ENCODE measurements at regions not wholly inside any gene's neighbourhood (a gene's known extent, or its start where the extent isn't known, plus 50 kb on each side); places are given as distances from the start of the nearest gene placed in this dataset.
"Not testable (repeated sequence)": the region's sequence is repeated elsewhere in the genome, so short reads cannot be mapped to it uniquely, and the experiment has no call there.

DNA sequence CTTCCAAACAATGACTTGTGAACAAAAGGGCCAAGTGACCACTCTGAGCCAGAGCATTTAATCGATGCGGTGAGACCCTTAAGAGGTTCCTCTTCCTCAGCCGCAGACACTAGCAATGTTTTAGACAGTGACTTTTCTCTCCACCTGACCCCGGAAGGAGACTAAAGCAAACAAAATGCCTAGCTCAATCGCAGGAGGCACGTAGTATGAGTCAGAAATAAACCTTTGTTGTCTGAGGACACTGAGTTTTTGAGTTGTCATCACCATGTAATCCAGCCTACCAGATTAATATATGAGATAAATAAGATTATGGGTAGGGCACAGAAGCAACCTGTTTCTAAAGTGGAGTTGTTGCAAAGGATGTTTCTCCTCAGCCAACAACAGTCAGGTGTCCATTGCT is 326.2 kb upstream of the DUSP10 start:
- no peak for DNase-seq (ENCODE audit: low read depth in 3 of 3)

DNA sequence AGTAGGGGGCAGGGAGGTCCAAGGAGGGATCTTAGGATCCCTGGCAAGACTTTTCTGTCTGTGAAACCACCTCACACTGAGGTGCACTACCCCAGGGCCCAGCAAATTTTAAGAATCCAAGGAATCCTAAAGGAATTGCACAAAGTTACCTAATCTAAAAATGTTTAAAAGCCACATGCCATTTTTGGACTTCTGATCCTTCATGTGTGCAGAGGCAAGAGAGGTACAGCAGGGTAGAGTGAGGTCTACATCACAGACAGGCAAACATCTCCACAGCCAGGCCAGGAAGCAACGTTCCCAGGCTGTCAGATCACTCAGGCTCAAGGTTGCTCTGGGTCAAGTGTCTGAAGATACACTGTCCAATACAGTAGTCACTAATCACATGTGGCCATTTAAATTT is 324.6 kb upstream of the DUSP10 start:
- no peak for DNase-seq (ENCODE audit: low read depth in 3 of 3)

DNA sequence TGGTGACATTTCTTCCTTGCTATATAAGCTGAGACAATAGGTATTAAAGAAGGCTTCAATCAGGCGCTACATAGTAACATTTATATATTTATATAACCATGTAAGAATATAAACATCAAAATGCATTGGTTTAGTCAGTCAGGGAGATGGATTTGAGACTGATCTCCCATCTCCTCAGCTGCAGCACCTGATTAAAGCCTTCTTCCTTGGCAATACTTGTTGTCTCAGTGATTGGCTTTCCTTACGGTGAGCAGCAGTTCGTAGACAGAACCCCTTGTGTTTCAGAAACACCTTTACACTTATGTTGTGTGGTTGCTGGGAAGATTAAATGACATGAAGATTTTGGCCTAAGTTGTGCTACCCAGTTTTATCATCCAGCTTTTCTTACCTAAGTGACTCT is 323.3 kb upstream of the DUSP10 start:
- no peak for DNase-seq (ENCODE audit: low read depth in 3 of 3)

- DNase-seq (ENCODE audit: low read depth in 3 of 3), result no peak
These were observed 322.7 kb upstream of the DUSP10 start for GRCh38 chr1:222064388-222065211.

DNA sequence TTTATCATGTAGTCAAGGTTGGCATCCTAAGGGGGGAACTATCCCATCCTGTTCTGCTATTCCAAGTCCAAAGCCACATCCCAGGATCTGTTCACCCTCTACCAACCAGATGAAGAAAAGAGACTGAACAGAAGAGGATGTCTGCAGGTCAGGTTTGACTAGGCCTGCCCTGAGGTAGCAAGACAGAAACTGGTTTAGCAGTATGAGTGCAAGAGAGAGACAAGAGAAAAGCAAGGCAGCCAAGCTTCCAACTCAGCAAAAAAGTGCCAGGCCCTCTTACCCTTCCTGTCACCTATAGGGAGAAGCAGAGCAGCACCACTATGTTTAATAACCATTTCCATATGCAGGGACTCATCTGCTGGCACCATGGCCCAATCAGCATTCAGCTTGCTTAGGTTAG is 320.8 kb upstream of the DUSP10 start:
- no peak for DNase-seq (ENCODE audit: low read depth in 3 of 3)

DNA sequence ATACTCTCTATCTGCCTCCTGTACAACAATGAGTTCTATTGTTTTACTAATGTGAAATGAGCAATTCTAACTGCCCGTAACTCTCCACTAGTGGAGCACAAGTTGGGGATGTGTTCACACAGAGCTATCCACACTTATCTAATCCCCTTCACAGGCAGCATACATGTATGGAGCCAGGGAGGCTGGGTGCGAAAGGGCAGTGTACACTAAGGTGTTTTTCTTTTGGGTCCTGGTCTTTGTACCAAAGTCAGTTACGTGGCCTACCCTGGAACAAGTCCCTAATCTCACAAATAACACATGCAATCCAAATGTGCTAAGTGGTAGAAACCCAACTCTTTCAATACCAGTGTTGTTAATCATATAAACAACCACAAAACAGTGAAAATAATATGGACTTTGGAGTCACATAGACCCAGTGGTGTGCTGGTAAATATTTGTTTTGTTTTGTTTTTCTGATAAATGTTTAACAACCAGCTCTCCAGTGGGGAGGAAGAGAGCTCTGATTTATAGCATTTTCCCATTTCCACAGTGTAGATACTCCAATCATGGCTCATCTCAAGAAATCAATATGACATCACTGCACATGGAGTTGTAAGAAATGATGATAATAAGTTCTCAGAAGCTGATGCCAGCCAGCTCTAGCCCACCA is 319.9 kb upstream of the DUSP10 start:
- no peak for DNase-seq (ENCODE audit: low read depth in 3 of 3)

DNA sequence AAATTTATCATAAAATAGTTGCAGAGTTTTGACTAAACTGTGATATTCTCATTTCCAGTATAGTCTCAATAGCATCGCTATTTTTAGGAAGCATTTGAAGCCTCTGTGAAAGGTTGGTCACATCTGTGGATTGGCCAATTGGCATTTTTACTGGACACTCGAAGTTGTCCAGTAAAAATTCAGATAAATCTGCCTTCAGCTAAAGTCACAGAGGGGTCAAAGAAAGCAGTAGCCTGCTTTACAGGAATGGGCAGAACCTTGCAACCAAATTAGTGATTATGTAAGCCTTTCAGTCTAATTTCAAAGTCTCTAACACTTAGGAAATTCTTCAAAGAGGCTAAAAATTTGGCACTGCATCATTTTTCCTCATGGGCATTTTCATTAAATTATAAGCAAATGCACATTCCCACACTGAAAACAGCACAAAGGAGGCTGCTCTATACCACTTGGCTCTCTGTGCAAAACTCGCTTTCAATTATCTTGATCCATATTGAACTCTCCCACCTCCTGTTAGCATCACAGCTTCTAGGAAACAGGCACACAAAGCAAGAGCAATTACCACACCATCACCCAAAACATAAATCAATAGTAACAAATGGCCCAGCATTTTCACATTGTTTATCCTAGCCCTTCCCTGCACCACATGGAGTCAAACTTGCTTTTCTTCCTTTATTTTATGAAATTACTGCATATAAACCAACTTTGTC is 318.5 kb upstream of the DUSP10 start:
- DNase-seq (ENCODE audit: low read depth in 3 of 3), result no peak

DNA sequence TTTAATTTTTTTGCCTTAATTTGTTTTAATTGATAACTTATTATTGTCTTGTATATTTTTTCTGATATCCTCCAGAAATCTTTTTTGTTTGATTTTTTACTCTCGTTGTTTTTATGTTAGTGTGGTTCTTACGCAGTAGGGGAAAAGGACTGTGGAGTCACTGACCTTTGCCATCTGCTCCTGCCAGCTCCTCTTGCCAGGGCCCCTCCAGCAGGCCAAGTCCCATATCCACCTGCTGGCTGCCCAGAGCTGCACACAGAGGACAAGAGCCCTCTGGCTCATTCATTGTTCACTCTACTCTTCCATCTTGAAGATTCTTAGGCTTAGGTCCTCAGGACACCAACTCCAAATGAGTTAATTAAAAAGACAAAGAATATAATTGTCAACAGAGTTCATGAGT is 316.4 kb upstream of the DUSP10 start:
- no peak for DNase-seq (ENCODE audit: low read depth in 3 of 3)

GRCh38 chr1:222057162-222057561 is 315.3 kb upstream of the DUSP10 start:
- DNase-seq (ENCODE audit: low read depth in 3 of 3), result no peak

DNA sequence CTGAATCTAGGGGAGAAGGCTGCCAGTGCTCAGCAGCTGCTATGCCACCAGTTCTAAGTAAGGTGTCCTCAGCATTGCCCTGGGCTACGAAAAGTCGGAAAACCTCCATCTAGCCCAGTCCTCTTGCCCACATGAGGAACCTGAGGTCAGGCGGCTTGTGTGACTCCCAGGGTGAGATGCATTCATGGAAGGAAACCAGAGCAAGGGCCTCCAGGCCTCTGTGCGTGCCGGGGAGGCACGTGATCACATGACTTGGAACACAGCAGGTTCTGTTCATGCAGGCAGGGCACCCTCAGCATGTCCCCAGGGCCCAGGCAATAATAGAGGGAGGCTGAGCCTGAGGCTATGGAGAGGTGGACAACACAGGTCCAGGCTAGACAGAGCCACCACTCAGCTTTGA is 312.5 kb upstream of the DUSP10 start:
- no peak for DNase-seq (ENCODE audit: low read depth in 3 of 3)

DNA sequence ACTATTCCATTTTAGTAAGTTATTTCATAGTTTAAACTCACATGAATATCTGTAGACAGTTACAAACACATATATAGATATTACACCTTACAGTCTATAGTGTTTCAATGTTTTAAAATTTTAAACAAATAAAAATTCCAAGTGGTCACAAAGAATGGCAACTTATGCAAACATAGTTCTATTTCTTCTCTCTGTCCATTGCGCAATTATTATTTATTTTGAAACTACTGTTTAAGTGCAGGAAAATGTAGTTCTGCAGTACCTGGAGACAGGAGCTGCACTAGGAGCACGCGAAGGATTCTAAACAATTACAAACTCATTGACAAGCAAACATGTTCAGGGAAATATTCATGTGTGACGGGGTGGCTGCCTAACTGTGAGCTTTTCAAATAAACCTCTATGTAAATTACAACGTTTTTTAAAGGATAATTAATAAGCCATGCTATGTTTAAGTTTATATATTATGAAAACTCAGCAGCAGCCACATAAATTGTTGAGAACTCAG is 312.0 kb upstream of the DUSP10 start:
- no peak for DNase-seq (ENCODE audit: low read depth in 3 of 3)

DNA sequence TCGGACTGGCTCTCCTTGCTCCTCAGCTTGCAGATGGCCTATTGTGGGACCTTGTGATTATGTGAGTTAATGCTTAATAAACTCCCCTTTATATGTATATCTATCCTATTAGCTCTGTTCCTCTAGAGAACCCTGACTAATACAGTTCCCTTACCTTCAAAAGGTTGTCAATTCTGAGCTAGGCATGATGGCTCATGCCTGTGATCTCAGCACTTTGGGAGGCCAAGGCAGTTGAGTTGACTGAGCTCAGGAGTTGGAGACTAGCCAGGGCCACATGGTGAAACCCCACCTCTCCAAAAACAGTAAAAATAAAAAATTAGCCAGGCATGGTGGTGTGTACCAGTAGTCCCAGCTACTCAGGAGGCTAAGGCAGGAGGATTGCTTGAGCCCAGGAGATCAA is 309.4 kb upstream of the DUSP10 start:
- DNase-seq (ENCODE audit: low read depth in 3 of 3), result not testable (repeated sequence)

- DNase-seq (ENCODE audit: low read depth in 3 of 3), result not testable (repeated sequence)
These were observed 307.8 kb upstream of the DUSP10 start for GRCh38 chr1:222049661-222050060.

DNA sequence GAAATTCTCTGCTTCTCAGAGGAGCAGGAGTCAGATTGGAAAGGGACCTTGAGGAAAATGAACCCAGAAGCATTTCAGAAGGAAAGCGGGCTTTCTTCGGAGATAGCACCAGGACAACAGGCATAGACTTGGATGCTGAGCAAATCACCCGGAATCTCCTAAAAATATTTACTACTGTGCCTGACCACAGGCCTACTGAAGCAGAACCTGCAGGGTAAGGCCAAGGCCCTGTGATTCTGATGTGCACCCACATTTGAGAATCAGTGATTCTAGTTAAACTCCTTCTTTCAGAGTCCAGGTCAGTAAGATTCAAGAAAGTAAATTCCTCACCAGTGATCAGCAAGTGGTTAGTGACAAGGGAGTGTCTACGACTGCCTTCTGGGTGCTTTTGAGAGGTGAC is 307.3 kb upstream of the DUSP10 start:
- no peak for DNase-seq (ENCODE audit: low read depth in 3 of 3)

DNA sequence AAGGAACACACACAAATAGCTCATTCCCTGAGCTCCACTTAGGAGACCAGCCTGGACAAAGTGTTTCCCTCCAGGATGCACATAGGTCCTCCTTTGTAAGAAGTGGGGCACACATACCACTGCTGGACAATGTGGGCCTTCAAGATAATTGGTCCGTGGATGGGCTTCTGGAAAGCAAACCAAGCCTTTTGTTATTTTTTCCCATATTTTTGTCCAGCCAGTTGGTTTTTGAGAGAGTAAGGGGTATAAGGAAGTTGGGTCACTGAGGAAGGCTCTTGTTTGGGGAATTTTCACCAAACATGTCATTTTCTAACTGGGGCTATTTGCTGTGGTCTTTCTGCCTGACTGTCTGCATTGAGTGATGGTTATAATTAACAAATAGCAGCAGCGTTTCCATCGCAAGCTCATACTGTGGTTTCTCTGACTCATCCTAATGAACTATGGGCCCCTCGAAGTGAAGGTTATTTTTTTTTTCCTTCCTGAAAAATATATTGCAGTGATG is 306.3 kb upstream of the DUSP10 start:
- no peak for DNase-seq (ENCODE audit: low read depth in 3 of 3)

DNA sequence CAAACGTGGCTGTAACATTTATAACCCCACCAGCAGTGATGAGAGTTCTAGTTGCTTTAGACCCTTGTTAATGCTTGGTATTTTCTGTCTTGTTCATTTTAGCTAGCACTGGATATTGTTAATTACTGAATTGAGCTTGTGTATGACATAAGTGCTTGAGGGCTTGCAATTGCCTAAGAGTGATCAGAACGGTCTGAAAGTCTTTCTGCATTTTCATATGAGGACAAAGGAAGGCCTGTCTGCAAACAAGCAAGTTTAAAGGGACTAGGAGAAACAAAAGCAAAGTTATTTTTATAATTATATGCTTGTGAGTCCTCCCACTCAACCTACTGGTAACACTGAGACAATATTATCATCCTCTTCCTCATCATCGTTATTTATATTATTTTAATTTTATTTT is 305.5 kb upstream of the DUSP10 start:
- DNase-seq (ENCODE audit: low read depth in 3 of 3), result no peak

DNA sequence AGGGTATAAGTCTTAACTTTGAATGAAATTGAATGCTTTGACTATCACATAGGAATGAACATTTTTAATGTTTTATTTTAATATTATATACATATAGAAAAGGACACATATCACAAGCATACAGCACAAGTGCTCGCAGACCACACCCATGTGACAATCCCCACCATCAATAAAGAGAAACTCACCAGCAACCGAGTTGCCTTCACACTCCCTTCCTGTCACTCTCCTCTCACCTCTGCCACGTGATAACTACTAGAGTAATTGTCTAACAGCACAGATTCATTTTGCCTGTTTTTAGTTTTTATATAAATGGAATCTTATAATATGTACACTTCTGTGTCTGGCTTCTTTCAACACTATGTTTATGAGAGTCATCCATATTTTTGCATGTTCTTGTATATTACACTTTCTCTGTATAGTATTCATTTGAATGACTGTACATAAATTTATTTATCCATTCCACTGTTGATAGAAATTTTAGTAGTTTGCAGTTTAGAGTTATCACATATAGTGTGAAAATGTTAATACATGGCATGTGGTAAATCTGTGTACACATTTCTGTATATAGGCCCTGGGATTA is 304.9 kb upstream of the DUSP10 start:
- no peak for DNase-seq (ENCODE audit: low read depth in 3 of 3)

- DNase-seq (ENCODE audit: low read depth in 3 of 3), result no peak
These were observed 303.9 kb upstream of the DUSP10 start for GRCh38 chr1:222045786-222046185.

GRCh38 chr1:222045236-222045635 is 303.3 kb upstream of the DUSP10 start:
- DNase-seq (ENCODE audit: low read depth in 3 of 3), result no peak

DNA sequence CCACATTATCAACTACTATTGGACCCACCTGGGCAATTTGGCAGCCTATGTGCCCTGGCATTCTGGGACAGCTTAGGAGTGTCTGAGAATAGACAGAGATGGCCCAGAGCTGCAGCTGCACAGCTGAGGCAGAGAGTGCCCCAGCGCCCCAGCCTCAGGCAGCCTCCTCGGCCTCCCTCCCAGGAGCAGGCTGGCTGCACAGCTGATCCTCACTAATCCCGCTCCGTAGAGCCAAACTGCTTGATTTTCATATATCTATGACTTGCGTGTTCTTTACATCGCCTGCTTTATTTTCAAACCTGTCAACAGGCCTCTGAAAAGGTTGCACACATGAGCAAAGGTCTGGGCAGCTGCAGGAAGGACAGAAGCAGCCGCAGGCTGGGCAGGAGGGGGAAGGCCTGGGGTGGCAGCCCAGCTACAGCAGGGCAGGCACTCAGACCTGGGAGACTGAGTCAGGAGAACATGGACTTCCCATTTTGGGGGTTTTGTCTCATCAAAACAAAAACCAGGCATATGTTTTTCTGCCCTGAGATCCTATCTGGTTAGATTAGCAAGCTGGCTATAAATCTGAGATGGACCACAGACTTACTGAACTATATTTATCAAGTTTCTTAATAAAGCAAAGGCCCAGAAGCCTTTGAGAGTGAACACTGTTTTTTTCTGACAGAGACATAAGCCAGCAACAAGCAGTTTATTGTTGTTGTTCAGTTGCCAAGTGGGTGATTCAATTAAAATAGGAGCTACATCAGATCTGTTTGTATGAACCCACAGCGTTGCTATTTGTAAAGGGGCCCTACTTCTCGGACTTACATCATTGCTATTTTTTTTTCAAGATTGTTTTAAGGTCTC is 301.8 kb upstream of the DUSP10 start:
- no peak for DNase-seq (ENCODE audit: low read depth in 3 of 3)

DNA sequence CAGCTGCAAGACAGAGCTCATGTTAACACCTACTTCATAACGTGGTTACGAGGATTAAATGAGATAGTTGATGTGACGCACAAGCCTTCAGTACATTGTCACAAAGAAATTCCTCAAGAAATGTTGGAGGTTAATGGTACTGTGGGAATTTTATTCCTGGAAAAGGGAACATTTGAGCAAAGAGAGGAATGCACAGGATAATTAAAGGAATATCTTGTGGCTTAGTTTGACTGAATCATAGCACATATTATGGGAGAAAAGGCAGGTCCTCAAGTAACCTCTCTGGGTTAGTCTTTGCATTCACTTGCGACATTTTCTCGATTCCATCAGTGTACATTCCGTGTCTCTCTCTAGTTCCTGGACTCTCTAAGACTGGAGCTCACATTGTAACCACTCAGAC is 300.2 kb upstream of the DUSP10 start:
- no peak for DNase-seq (ENCODE audit: low read depth in 3 of 3)
